ENCODE measurements at regions not wholly inside any gene's neighbourhood (a gene's known extent, or its start where the extent isn't known, plus 50 kb on each side); places are given as distances from the start of the nearest gene placed in this dataset.

DNA sequence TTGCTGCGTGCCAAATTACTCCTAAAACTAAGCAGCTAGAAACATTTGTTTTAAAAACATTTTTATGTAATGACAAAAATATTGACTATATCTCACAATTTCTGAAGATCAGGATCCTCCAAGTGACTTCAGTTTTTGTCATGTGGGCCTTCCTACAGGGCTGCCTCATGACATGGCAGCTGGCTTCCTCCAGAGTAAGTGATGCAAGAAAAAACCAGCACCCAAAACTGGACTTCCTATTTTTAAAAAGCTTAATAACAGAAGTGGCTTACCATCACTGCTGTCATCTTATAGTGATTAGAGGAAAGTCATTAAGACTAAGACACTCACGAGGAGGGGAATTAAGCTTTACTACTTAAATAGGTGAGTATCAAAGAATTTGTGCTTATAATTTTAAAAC, 681.7 kb downstream of the PCDH17 start:
- ATAC-seq (peak; percentile 72), DNase-seq (no peak)
- H3K27me3 ChIP-seq: no peaks in the 10 kb centered on the region
- no peaks in the 10 kb centered on the region for H3K4me1 ChIP-seq
- no peaks in the 10 kb centered on the region for H3K36me3 ChIP-seq
- no peak overlapping the region for H3K4me3 ChIP-seq
- intact Hi-C loops (cut with DNase I): no loop called here
- TF ChIP-seq, protein P1, sequence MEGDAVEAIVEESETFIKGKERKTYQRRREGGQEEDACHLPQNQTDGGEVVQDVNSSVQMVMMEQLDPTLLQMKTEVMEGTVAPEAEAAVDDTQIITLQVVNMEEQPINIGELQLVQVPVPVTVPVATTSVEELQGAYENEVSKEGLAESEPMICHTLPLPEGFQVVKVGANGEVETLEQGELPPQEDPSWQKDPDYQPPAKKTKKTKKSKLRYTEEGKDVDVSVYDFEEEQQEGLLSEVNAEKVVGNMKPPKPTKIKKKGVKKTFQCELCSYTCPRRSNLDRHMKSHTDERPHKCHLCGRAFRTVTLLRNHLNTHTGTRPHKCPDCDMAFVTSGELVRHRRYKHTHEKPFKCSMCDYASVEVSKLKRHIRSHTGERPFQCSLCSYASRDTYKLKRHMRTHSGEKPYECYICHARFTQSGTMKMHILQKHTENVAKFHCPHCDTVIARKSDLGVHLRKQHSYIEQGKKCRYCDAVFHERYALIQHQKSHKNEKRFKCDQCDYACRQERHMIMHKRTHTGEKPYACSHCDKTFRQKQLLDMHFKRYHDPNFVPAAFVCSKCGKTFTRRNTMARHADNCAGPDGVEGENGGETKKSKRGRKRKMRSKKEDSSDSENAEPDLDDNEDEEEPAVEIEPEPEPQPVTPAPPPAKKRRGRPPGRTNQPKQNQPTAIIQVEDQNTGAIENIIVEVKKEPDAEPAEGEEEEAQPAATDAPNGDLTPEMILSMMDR (IDR thresholded peaks at IDR 0.05): no peak
- H3K9me3 ChIP-seq: no peaks in the 10 kb centered on the region
- H3K27ac ChIP-seq: no peak overlapping the region

GRCh38 chr13:58318495-58319167, 687.1 kb downstream of the PCDH17 start:
- DNase-seq: no peak
- Histone ChIP-seq H3K27ac (no peak overlapping the region), H3K27me3 (no peaks in the 10 kb centered on the region), H3K9me3 (no peaks in the 10 kb centered on the region), H3K36me3 (no peaks in the 10 kb centered on the region), H3K4me3 (no peak overlapping the region), H3K4me1 (no peaks in the 10 kb centered on the region)
- TF ChIP-seq, protein P1 (IDR thresholded peaks at IDR 0.05): no peak
- no peak for ATAC-seq
- intact Hi-C loops (cut with DNase I): no loop called here

DNA sequence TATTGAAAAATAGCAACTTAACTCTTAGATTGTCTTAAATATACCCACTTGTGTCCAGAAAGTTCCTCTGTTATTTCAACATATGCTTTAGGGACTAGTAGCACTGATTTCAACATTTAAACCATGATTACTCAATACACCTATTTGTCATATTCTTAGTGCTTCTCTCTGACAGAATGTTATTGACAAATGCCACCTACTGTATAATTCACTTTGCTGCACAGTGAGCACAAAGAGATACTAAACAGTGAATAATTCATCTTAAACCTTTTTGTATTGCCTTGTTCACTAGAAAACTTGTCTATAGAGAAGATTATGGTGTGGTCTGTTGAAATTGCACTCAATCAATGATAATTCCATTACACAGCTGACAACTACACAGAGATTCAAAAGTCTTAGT, 692.6 kb downstream of the PCDH17 start:
- no peak overlapping the region for H3K27ac ChIP-seq

GRCh38 chr13:58329746-58330145, 698.2 kb downstream of the PCDH17 start:
- DNase-seq (no peak), ATAC-seq (no peak)
- H3K4me3 ChIP-seq: no peak overlapping the region
- no peak overlapping the region for H3K27ac ChIP-seq
- no peaks in the 10 kb centered on the region for H3K4me1 ChIP-seq
- no peaks in the 10 kb centered on the region for H3K9me3 ChIP-seq
- no peaks in the 10 kb centered on the region for H3K36me3 ChIP-seq
- intact Hi-C loops (cut with DNase I): no loop called here
- no peaks in the 10 kb centered on the region for H3K27me3 ChIP-seq
- TF ChIP-seq, protein P1 (IDR thresholded peaks at IDR 0.05): no peak

More for the DNA sequence above, 692.6 kb downstream of the PCDH17 start:
- TF ChIP-seq, protein P1 (IDR thresholded peaks at IDR 0.05): no peak
- DNase-seq (no peak), ATAC-seq (peak; percentile 51)
- Histone ChIP-seq H3K4me3 (no peak overlapping the region), H3K27me3 (no peaks in the 10 kb centered on the region), H3K4me1 (no peaks in the 10 kb centered on the region), H3K9me3 (no peaks in the 10 kb centered on the region), H3K36me3 (no peaks in the 10 kb centered on the region)
- intact Hi-C loops (cut with DNase I): no loop called here

GRCh38 chr13:58340895-58341294, 709.4 kb downstream of the PCDH17 start:
- DNase-seq (no peak), ATAC-seq (no peak)
- H3K27me3 ChIP-seq: no peaks in the 10 kb centered on the region
- no peak overlapping the region for H3K4me3 ChIP-seq
- H3K36me3 ChIP-seq: no peaks in the 10 kb centered on the region
- no peak overlapping the region for H3K27ac ChIP-seq
- no peaks in the 10 kb centered on the region for H3K4me1 ChIP-seq
- TF ChIP-seq, protein P1 (IDR thresholded peaks at IDR 0.05): no peak
- no peaks in the 10 kb centered on the region for H3K9me3 ChIP-seq
- intact Hi-C loops (cut with DNase I): no loop called here

GRCh38 chr13:58341318-58341717, 709.8 kb downstream of the PCDH17 start:
- no peak for ATAC-seq
- Histone ChIP-seq H3K9me3 (no peaks in the 10 kb centered on the region), H3K36me3 (no peaks in the 10 kb centered on the region), H3K4me1 (no peaks in the 10 kb centered on the region), H3K4me3 (no peak overlapping the region), H3K27me3 (no peaks in the 10 kb centered on the region), H3K27ac (no peak overlapping the region)
- DNase-seq: no peak
- intact Hi-C loops (cut with DNase I): no loop called here
- TF ChIP-seq, protein P1 (IDR thresholded peaks at IDR 0.05): no peak

Data from upper lobe of right lung (tissue), 1 donor.